DMS79 (cell line): ENCODE measurements at regions not wholly inside any gene's neighbourhood (a gene's known extent, or its start where the extent isn't known, plus 50 kb on each side); places are given as distances from the start of the nearest gene placed in this dataset.
"Not testable (repeated sequence)": the region's sequence is repeated elsewhere in the genome, so short reads cannot be mapped to it uniquely, and the experiment has no call there.

Source experiments
- DNase-seq: peaks from one replicate; lab custom pipeline; 2025; lab: John Stamatoyannopoulos, UW

DNA sequence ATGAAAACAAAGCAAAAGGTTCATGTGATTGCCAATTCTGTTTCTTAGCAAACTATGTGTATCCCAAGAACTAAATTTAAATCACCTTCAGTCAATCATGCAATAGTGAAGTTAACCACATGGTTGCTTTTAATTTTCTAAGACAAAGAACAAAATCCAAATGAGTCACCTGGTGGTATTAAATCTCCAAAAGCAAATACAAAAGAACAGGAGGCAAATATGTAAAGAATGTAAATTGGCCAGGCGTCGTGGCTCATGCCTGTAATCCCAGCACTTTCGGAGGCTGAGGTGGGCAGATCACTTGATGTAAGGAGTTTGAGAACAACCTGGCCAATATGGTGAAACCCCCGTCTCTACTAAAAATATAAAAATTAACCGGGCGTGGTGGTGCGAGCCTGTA lies 54.2 kb upstream of the PIK3R4 start:
- no peak for DNase-seq

- no peak for DNase-seq
Measured at GRCh38 chr3:130801473-130801872, 54.8 kb upstream of the PIK3R4 start.

- DNase-seq, result peak; percentile 98
Measured at GRCh38 chr3:130811557-130811956, 64.9 kb upstream of the PIK3R4 start.

GRCh38 chr3:130814691-130815472 lies 68.3 kb upstream of the PIK3R4 start:
- no peak for DNase-seq

DNA sequence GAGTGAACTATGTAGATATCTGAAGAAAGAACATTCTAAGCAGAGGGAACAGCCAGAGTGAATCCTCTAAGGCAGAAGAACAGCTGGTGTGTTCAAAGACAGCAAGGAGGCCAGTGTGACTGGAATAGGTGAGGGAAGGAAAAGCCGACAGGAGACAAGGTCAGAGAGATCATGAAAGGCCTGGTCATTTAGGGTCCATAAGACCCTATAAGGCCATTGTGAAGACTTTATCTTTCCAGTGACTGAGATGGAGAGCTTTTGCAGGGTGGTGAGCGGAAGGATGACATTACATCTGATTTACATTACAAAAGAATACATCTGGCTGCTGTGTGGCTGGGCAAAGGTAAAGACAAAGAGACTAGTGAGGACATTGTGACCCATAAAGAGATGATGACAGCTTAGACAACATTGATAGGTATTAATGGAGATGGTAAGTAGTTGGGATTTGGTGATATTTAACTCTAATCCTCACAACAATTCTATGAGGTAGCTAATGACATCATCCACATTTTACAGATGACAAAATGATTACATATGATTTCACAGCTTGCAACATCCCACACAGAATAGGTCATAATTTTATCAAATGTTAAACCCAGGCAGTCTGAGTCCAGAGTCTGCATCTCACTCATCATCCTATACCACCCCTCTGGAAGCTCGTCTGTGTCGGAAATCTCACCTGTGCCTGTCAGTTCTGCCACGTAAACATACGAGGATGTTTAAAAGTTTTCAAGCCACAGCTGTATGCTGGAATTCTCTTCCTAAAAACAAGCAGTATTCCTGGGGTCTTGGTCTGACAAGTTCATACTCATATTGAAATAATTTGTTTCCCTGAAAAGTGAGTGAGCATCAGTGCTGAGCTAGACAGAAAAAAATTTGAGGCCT lies 70.2 kb upstream of the PIK3R4 start:
- DNase-seq, result no peak

DNA sequence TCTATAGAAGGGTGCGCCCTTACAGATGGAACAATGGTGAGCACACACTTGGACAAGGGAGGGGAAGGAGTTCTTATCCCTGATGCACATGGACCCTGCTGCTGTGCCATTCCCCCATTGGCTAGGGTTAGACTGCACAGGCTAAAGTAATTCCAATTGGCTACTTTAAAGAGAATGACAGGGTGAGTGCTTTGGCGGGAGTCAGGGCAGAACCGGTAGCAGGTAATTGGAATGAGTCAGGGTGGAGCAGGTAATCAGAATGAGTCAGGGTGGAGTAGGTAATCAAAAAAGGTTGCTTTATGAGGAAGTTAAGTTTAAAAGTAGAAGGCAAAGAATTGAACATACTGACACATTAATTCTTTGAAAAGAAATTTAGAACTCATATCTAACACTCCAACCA lies 71.4 kb upstream of the PIK3R4 start:
- DNase-seq, result not testable (repeated sequence)

DNA sequence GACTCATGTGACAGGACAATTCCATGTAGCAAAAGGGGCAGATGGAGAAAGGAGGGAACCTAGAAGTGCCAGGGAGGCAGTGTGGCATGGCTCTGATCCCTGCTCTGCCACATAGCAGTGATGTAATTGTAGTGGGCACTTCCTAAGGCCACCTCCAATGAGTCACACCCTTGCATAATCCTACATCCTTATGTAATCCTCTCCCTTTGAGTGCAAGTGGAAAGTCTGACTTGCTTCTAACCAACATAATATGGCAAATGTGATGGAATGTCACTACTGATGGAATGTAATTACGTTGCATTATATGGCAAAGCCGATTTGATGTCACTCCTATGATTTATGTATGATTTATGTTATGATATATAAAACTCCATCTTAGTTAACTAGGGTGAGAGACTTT lies 72.9 kb upstream of the ATP2C1 start:
- DNase-seq, result no peak

DNA sequence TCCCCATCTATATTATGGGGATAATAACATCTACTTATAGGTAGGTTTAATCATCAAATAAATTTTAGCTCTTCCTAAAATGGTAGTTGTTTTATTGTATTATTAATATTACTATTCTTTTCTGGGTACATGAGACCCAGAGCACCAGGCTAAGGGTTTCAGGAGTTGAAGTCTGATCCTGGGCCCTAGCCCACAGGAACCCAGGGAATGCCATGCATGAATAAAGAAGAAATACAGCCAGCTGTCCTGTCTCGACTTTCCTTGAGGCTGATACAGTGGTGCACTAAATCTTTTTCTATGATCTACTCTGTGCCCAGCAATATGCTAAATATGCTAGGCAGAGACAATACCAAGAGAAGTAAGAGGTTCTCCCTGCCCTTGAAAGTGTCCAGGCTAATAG lies 72.1 kb upstream of the ATP2C1 start:
- DNase-seq, result no peak

GRCh38 chr3:130823241-130823884 lies 70.5 kb upstream of the ATP2C1 start:
- no peak for DNase-seq

GRCh38 chr3:130823996-130824395 lies 69.9 kb upstream of the ATP2C1 start:
- DNase-seq, result no peak

DNA sequence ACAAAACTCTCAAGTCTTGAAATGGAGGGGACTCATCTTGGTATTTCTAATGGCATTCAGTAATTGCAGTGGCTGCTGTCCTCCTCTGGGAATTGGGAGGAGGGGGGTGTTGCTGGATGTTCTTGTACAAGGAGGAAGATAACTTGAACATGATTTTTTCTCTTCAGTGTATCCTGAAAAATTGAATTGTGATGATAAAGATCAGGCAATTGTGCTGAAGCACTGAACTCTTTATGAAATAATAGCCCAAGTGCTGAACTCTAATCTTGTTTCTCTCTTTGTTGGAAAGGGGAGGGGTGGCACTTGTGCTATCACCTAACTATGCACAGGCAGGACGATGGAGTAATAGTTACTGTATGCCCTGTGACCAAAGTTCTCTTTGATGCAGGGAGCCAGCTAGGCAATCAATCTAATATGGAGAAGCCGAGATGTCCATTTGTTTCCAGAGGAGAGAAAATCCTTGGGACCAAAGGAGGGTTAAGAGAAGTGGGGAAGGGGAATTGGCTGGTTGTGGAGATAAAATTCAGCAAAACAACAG lies 68.1 kb upstream of the ATP2C1 start:
- DNase-seq, result no peak

DNA sequence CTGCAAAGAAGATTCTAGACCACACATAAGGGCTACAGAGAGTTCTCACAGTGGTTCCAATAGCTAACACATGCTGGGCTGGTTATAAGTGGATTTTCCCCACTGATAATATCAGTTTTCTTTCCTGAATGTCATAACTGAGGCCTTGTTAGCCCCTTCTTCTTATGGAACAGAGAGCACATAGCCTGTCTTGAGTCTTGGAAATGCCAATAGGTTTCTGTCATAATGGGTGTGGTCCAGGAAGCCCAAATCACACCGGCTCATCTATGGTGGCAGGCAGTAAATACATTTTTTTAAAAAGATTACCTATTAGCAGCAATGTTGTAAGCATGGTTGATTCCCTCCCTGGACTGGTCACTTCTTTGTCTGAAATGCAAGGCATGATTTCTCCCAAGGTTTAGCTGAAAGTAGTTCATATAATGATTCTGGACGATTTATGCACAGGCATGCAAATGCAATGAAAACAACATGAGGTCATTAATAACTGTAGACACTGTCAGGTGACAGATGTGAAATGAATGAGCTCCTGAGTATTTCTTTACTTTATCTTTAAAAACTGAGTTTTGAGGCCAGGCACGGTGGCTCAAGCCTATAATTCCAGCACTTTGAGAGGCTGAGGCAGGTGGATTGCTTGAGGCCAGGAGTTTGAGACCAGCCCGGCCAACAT lies 67.2 kb upstream of the ATP2C1 start:
- DNase-seq, result no peak

- no peak for DNase-seq
Measured at GRCh38 chr3:130827486-130827885, 66.4 kb upstream of the ATP2C1 start.

- DNase-seq, result no peak
Measured at GRCh38 chr3:130828948-130829947, 64.6 kb upstream of the ATP2C1 start.

- DNase-seq, result no peak
Measured at GRCh38 chr3:130831719-130832400, 62.0 kb upstream of the ATP2C1 start.

DNA sequence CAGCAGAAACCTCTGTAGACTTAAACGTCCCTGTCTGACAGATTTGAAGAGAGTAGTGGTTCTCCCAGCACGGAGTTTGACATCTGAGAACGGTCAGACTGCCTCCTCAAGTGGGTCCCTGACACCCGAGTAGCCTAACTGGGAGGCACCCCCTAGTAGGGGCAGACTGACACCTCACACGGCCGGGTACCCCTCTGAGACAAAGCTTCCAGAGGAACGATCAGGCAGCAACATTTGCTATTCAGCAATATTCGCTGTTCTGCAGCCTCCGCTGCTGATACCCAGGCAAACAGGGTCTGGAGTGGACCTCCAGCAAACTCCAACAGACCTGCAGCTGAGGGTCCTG lies 61.5 kb upstream of the ATP2C1 start:
- DNase-seq, result not testable (repeated sequence)

- DNase-seq, result no peak
Measured at GRCh38 chr3:130834476-130834875, 59.4 kb upstream of the ATP2C1 start.

- DNase-seq, result no peak
Measured at GRCh38 chr3:130835483-130835882, 58.4 kb upstream of the ATP2C1 start.

GRCh38 chr3:130838898-130839600 lies 54.8 kb upstream of the ATP2C1 start:
- peak; percentile 20 for DNase-seq
